ENCODE measurements at regions not wholly inside any gene's neighbourhood (a gene's known extent, or its start where the extent isn't known, plus 50 kb on each side); places are given as distances from the start of the nearest gene placed in this dataset.
"Not testable (repeated sequence)": the region's sequence is repeated elsewhere in the genome, so short reads cannot be mapped to it uniquely, and the experiment has no call there.

- Mint-ChIP-seq H3K27me3 (ENCODE audit: insufficient read depth, unreplicated experiment) (peaks cover 19% of the 10 kb centered on the region), H3K27ac (ENCODE audit: unreplicated experiment) (no peak overlapping the region), H3K9me3 (ENCODE audit: unreplicated experiment) (no peaks in the 10 kb centered on the region), H3K4me1 (ENCODE audit: low read depth, unreplicated experiment) (no peaks in the 10 kb centered on the region), H3K36me3 (ENCODE audit: insufficient read depth, unreplicated experiment) (no peaks in the 10 kb centered on the region), H3K4me3 (ENCODE audit: unreplicated experiment) (no peak overlapping the region)
- Histone ChIP-seq H3K4me3 (ENCODE audit: low read depth, low read length) (no peak overlapping the region), H3K4me1 (no peaks in the 10 kb centered on the region), H3K36me3 (ENCODE audit: control insufficient read depth, insufficient read depth, low read length) (no peaks in the 10 kb centered on the region), H3K27me3 (replicated peaks; ENCODE audit: control insufficient read depth, insufficient read depth, low read length) (no peaks in the 10 kb centered on the region), H3K9me3 (no peaks in the 10 kb centered on the region)
- DNase-seq, result no peak
- TF ChIP-seq CTCF (IDR thresholded peaks at IDR 0.05; ENCODE audit: insufficient read depth in 1 of 2, low read depth in 1 of 2, low read length in 1 of 2, severe bottlenecking in 1 of 2, unreplicated experiment in 1 of 2), result no peak
- POLR2A ChIA-PET, result no interaction called here
- CTCF ChIA-PET, result no interaction called here
- no TSS peak for BruUV-seq (replicated peaks)
- intact Hi-C loops (cut with micrococcal nuclease; ENCODE audit: unreplicated experiment), result loop anchor here (10.0 kb wide), 1 partner anchor 264 kb away; no protein-coding TSS in a partner anchor
Measured at GRCh38 chr22:22728382-22728781, 84.0 kb downstream of the GGTLC2 start.

- Mint-ChIP-seq H3K36me3 (ENCODE audit: insufficient read depth, unreplicated experiment) (no peaks in the 10 kb centered on the region), H3K4me3 (ENCODE audit: unreplicated experiment) (no peak overlapping the region), H3K27ac (ENCODE audit: unreplicated experiment) (no peak overlapping the region), H3K9me3 (ENCODE audit: unreplicated experiment) (no peaks in the 10 kb centered on the region), H3K27me3 (ENCODE audit: insufficient read depth, unreplicated experiment) (peaks cover 15% of the 10 kb centered on the region), H3K4me1 (ENCODE audit: low read depth, unreplicated experiment) (no peaks in the 10 kb centered on the region)
- ChIA-PET POLR2A (no interaction called here), CTCF (no interaction called here)
- H3K4me1 ChIP-seq, result no peaks in the 10 kb centered on the region
- intact Hi-C loops (cut with micrococcal nuclease; ENCODE audit: unreplicated experiment), result no loop called here
- no peak overlapping the region for H3K4me3 ChIP-seq (ENCODE audit: low read depth, low read length)
- H3K36me3 ChIP-seq (ENCODE audit: control insufficient read depth, insufficient read depth, low read length), result no peaks in the 10 kb centered on the region
- no TSS peak for BruUV-seq (replicated peaks)
- TF ChIP-seq CTCF (IDR thresholded peaks at IDR 0.05; ENCODE audit: insufficient read depth in 1 of 2, low read depth in 1 of 2, low read length in 1 of 2, severe bottlenecking in 1 of 2, unreplicated experiment in 1 of 2), result no peak
- H3K27me3 ChIP-seq (replicated peaks; ENCODE audit: control insufficient read depth, insufficient read depth, low read length), result no peaks in the 10 kb centered on the region
- H3K9me3 ChIP-seq, result no peaks in the 10 kb centered on the region
- no peak for DNase-seq
Measured at GRCh38 chr22:22730655-22731373, 86.4 kb downstream of the GGTLC2 start.

GRCh38 chr22:22731374-22731676, 86.9 kb downstream of the GGTLC2 start:
- peaks cover 11% of the 10 kb centered on the region for H3K27me3 Mint-ChIP-seq (ENCODE audit: insufficient read depth, unreplicated experiment)
- no peak for TF ChIP-seq CTCF (IDR thresholded peaks at IDR 0.05; ENCODE audit: insufficient read depth in 1 of 2, low read depth in 1 of 2, low read length in 1 of 2, severe bottlenecking in 1 of 2, unreplicated experiment in 1 of 2)
- H3K4me3 ChIP-seq (ENCODE audit: low read depth, low read length), result no peak overlapping the region
- no peaks in the 10 kb centered on the region for H3K36me3 Mint-ChIP-seq (ENCODE audit: insufficient read depth, unreplicated experiment)
- no peaks in the 10 kb centered on the region for H3K9me3 Mint-ChIP-seq (ENCODE audit: unreplicated experiment)
- no peak for DNase-seq
- H3K9me3 ChIP-seq, result no peaks in the 10 kb centered on the region
- intact Hi-C loops (cut with micrococcal nuclease; ENCODE audit: unreplicated experiment), result no loop called here
- no peak overlapping the region for H3K27ac Mint-ChIP-seq (ENCODE audit: unreplicated experiment)
- no peaks in the 10 kb centered on the region for H3K4me1 Mint-ChIP-seq (ENCODE audit: low read depth, unreplicated experiment)
- H3K36me3 ChIP-seq (ENCODE audit: control insufficient read depth, insufficient read depth, low read length), result no peaks in the 10 kb centered on the region
- no TSS peak for BruUV-seq (replicated peaks)
- CTCF ChIA-PET, result no interaction called here
- no peaks in the 10 kb centered on the region for H3K27me3 ChIP-seq (replicated peaks; ENCODE audit: control insufficient read depth, insufficient read depth, low read length)
- H3K4me1 ChIP-seq, result no peaks in the 10 kb centered on the region
- H3K4me3 Mint-ChIP-seq (ENCODE audit: unreplicated experiment), result no peak overlapping the region
- POLR2A ChIA-PET, result no interaction called here

GRCh38 chr22:22733006-22733405, 88.6 kb downstream of the GGTLC2 start:
- H3K9me3 ChIP-seq; POLR2A ChIA-PET; H3K27ac Mint-ChIP-seq (ENCODE audit: unreplicated experiment): not testable (repeated sequence)

More at GRCh38 chr22:22733006-22733405, 88.6 kb downstream of the GGTLC2 start:
- H3K4me3 ChIP-seq (ENCODE audit: low read depth, low read length); CTCF ChIA-PET; H3K4me1 ChIP-seq; H3K36me3 ChIP-seq (ENCODE audit: control insufficient read depth, insufficient read depth, low read length); intact Hi-C loops (cut with micrococcal nuclease; ENCODE audit: unreplicated experiment); H3K4me3 Mint-ChIP-seq (ENCODE audit: unreplicated experiment); BruUV-seq (replicated peaks); H3K36me3 Mint-ChIP-seq (ENCODE audit: insufficient read depth, unreplicated experiment); DNase-seq; H3K9me3 Mint-ChIP-seq (ENCODE audit: unreplicated experiment); H3K27me3 ChIP-seq (replicated peaks; ENCODE audit: control insufficient read depth, insufficient read depth, low read length); H3K4me1 Mint-ChIP-seq (ENCODE audit: low read depth, unreplicated experiment): not testable (repeated sequence)
- H3K27me3 Mint-ChIP-seq (ENCODE audit: insufficient read depth, unreplicated experiment), result peaks cover 14% of the 10 kb centered on the region

All from Caco-2 (cell line).